HG02973 (cell line): ENCODE measurements at regions not wholly inside any gene's neighbourhood (a gene's known extent, or its start where the extent isn't known, plus 50 kb on each side); places are given as distances from the start of the nearest gene placed in this dataset.
"Not testable (repeated sequence)": the region's sequence is repeated elsewhere in the genome, so short reads cannot be mapped to it uniquely, and the experiment has no call there.

Source experiments
- ATAC-seq: cut with Tn5 transposase; IDR thresholded peaks from one replicate; pipeline ENCODE4 v1.9.1; 2021; ENCODE audit warnings: moderate library complexity; ENCODE audit not compliant: unreplicated experiment

- ATAC-seq = no peak
Measured at GRCh38 chr6:9085054-9085708, 649.8 kb upstream of the SLC35B3 start.

- ATAC-seq = no peak
Measured at GRCh38 chr6:9083108-9083507, 647.8 kb upstream of the SLC35B3 start.

- ATAC-seq = no peak
Measured at GRCh38 chr6:9066726-9067125, 631.4 kb upstream of the SLC35B3 start.

GRCh38 chr6:9064156-9064555 lies 628.8 kb upstream of the SLC35B3 start:
- no peak for ATAC-seq

- no peak for ATAC-seq
Measured at GRCh38 chr6:9062596-9062995, 627.3 kb upstream of the SLC35B3 start.

GRCh38 chr6:9057937-9058336 lies 622.6 kb upstream of the SLC35B3 start:
- ATAC-seq = no peak

- ATAC-seq = no peak
Measured at GRCh38 chr6:9056556-9056955, 621.2 kb upstream of the SLC35B3 start.

- ATAC-seq = no peak
Measured at GRCh38 chr6:9044426-9044825, 609.1 kb upstream of the SLC35B3 start.

- no peak for ATAC-seq
Measured at GRCh38 chr6:9040718-9041117, 605.4 kb upstream of the SLC35B3 start.

- ATAC-seq = no peak
Measured at GRCh38 chr6:9039258-9039657, 603.9 kb upstream of the SLC35B3 start.

GRCh38 chr6:9028086-9028485 lies 592.7 kb upstream of the SLC35B3 start:
- ATAC-seq = no peak

- no peak for ATAC-seq
Measured at GRCh38 chr6:9025796-9026394, 590.5 kb upstream of the SLC35B3 start.

- ATAC-seq = no peak
Measured at GRCh38 chr6:9025228-9025627, 589.9 kb upstream of the SLC35B3 start.

- not testable (repeated sequence) for ATAC-seq
Measured at GRCh38 chr6:9024246-9024645, 588.9 kb upstream of the SLC35B3 start.

GRCh38 chr6:9020001-9020400 lies 584.7 kb upstream of the SLC35B3 start:
- no peak for ATAC-seq

- no peak for ATAC-seq
Measured at GRCh38 chr6:9009931-9010330, 574.6 kb upstream of the SLC35B3 start.

GRCh38 chr6:9007027-9007426 lies 571.7 kb upstream of the SLC35B3 start:
- ATAC-seq = no peak

- ATAC-seq = no peak
Measured at GRCh38 chr6:9002833-9003232, 567.5 kb upstream of the SLC35B3 start.

GRCh38 chr6:8995156-8995555 lies 559.8 kb upstream of the SLC35B3 start:
- no peak for ATAC-seq

- ATAC-seq = no peak
Measured at GRCh38 chr6:8993111-8993510, 557.8 kb upstream of the SLC35B3 start.

- no peak for ATAC-seq
Measured at GRCh38 chr6:8991844-8992243, 556.5 kb upstream of the SLC35B3 start.

GRCh38 chr6:8990075-8990474 lies 554.7 kb upstream of the SLC35B3 start:
- no peak for ATAC-seq

- peak; percentile 100 for ATAC-seq
Measured at GRCh38 chr6:8983202-8983688, 547.9 kb upstream of the SLC35B3 start.
